Loucy (cell line): ENCODE measurements at regions not wholly inside any gene's neighbourhood (a gene's known extent, or its start where the extent isn't known, plus 50 kb on each side); places are given as distances from the start of the nearest gene placed in this dataset.

Source experiments
- H2AFZ ChIP-seq: fragments of 200-600 bp; sonication (generic); 2 replicates; pipeline ENCODE4 v1.6.0; 2016; ENCODE audit warnings: antibody characterized with exemption, mild to moderate bottlenecking, low read length, moderate library complexity
- H3F3A ChIP-seq: fragments of 200-600 bp; 2 replicates; pipeline ENCODE4 v1.6.0; 2016; ENCODE audit warnings: antibody characterized with exemption, low read depth, mild to moderate bottlenecking
- H3K27me3 ChIP-seq: fragments of 200-600 bp; sonication (generic); 2 replicates; pipeline ENCODE4 v1.6.1; 2014; ENCODE audit warnings: low read length, mild to moderate bottlenecking; ENCODE audit not compliant: insufficient read depth, poor library complexity, severe bottlenecking
- H3K36me3 ChIP-seq: fragments of 200-600 bp; sonication (generic); 2 replicates; pipeline ENCODE4 v1.6.1; 2016; ENCODE audit warnings: low read length; ENCODE audit not compliant: insufficient read depth
- H3K4me1 ChIP-seq: fragments of 200-600 bp; sonication (generic); 2 replicates; pipeline ENCODE4 v1.5.1; 2014; ENCODE audit warnings: low read length, mild to moderate bottlenecking; ENCODE audit not compliant: insufficient read depth, poor library complexity, severe bottlenecking
- H3K4me2 ChIP-seq: fragments of 200-600 bp; sonication (generic); 2 replicates; pipeline ENCODE4 v1.6.0; 2014; ENCODE audit warnings: antibody characterized with exemption, low read length, low read depth, mild to moderate bottlenecking; ENCODE audit not compliant: poor library complexity, severe bottlenecking
- H3K4me3 ChIP-seq: fragments of 200-600 bp; sonication (generic); 2 replicates; pipeline ENCODE4 v1.5.1; 2014; ENCODE audit warnings: low read length, mild to moderate bottlenecking, mixed read lengths; ENCODE audit not compliant: poor library complexity, severe bottlenecking
- H3K79me2 ChIP-seq: fragments of 200-600 bp; sonication (generic); 2 replicates; pipeline ENCODE4 v1.6.1; 2014; ENCODE audit warnings: low read length; ENCODE audit not compliant: insufficient read depth
- H3K9ac ChIP-seq: fragments of 200-600 bp; sonication (generic); 2 replicates; pipeline ENCODE4 v1.6.0; 2014; ENCODE audit warnings: mild to moderate bottlenecking, low read depth, low read length, moderate library complexity; ENCODE audit not compliant: poor library complexity, severe bottlenecking
- H3K9me2 ChIP-seq: fragments of 200-600 bp; sonication (generic); replicated peaks from 2 replicates; pipeline ENCODE4 v1.6.1; 2016; ENCODE audit warnings: low read depth, low read length, mixed read lengths
- H3K9me3 ChIP-seq: fragments of 200-600 bp; sonication (generic); 2 replicates; pipeline ENCODE4 v1.6.1; 2014; ENCODE audit warnings: mild to moderate bottlenecking, antibody characterized with exemption, low read length, low read depth; ENCODE audit not compliant: insufficient read depth
- H4K20me1 ChIP-seq: fragments of 200-600 bp; sonication (generic); 2 replicates; pipeline ENCODE4 v1.6.0; 2014; ENCODE audit warnings: antibody characterized with exemption, low read length, mild to moderate bottlenecking; ENCODE audit not compliant: insufficient read depth, poor library complexity, severe bottlenecking
- CTCF ChIP-seq: fragments of 200-600 bp; sonication (generic); conservative IDR thresholded peaks from 2 replicates; pipeline ENCODE4 v1.5.1; 2014; ENCODE audit warnings: mild to moderate bottlenecking, antibody characterized with exemption, low read length
- EZH2phosphoT487 ChIP-seq: fragments of 200-600 bp; IDR thresholded peaks from 2 replicates; pipeline ENCODE4 v1.6.1; 2018; ENCODE audit warnings: antibody characterized with exemption, mild to moderate bottlenecking, moderate library complexity, borderline replicate concordance

GRCh38 chr10:55104738-55105137, 303.7 kb upstream of the PCDH15 start:
- Histone ChIP-seq H3K4me3 (no peak overlapping the region), H3K4me2 (no peak overlapping the region), H3K4me1 (no peaks in the 10 kb centered on the region), H3K9me3 (no peaks in the 10 kb centered on the region), H3K79me2 (no peaks in the 10 kb centered on the region), H3F3A (no peaks in the 10 kb centered on the region), H2AFZ (no peak overlapping the region), H3K27me3 (no peaks in the 10 kb centered on the region), H3K9ac (no peak overlapping the region), H4K20me1 (no peaks in the 10 kb centered on the region), H3K36me3 (no peaks in the 10 kb centered on the region), H3K9me2 (no peaks in the 10 kb centered on the region)
- TF ChIP-seq EZH2phosphoT487, result no peak
- TF ChIP-seq CTCF, result no peak

GRCh38 chr10:55098452-55098851, 297.4 kb upstream of the PCDH15 start:
- Histone ChIP-seq H3K79me2 (no peaks in the 10 kb centered on the region), H3K9me2 (no peaks in the 10 kb centered on the region), H3K4me1 (no peaks in the 10 kb centered on the region), H4K20me1 (no peaks in the 10 kb centered on the region), H3K4me3 (no peak overlapping the region), H3K9me3 (no peaks in the 10 kb centered on the region), H3K4me2 (no peak overlapping the region), H3K36me3 (no peaks in the 10 kb centered on the region), H3K9ac (no peak overlapping the region), H3K27me3 (no peaks in the 10 kb centered on the region), H3F3A (no peaks in the 10 kb centered on the region), H2AFZ (no peak overlapping the region)
- TF ChIP-seq CTCF (no peak), EZH2phosphoT487 (no peak)

- Histone ChIP-seq H3K4me1 (no peaks in the 10 kb centered on the region), H3K4me2 (no peak overlapping the region), H4K20me1 (no peaks in the 10 kb centered on the region), H3K27me3 (no peaks in the 10 kb centered on the region), H3K36me3 (no peaks in the 10 kb centered on the region), H3K9me3 (no peaks in the 10 kb centered on the region), H2AFZ (no peak overlapping the region), H3F3A (no peaks in the 10 kb centered on the region), H3K9ac (no peak overlapping the region), H3K4me3 (no peak overlapping the region), H3K79me2 (no peaks in the 10 kb centered on the region), H3K9me2 (no peaks in the 10 kb centered on the region)
- no peak for TF ChIP-seq EZH2phosphoT487
- peak; percentile 84 for TF ChIP-seq CTCF
Observed at GRCh38 chr10:55091691-55092328, 290.8 kb upstream of the PCDH15 start.
